ENCODE measurements at regions not wholly inside any gene's neighbourhood (a gene's known extent, or its start where the extent isn't known, plus 50 kb on each side); places are given as distances from the start of the nearest gene placed in this dataset.

DNA sequence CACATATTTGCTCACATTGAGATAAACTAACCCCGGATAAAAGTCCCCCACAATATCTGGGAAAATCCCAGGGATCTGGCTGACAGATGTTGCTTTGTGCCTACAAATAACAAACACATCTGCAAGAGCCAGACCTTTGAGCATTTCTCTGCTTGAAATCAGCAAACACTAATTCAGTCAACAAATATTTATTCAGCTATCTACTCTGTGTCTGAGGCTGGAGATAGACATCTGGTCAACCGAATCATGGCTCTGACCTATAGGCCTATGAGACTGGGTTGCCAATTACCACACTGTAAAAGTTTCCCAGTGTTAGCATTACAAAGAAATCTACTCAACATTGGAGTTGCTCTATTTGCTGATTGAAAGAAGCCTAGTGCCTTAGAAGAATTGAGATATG, 201.1 kb upstream of the CADPS start:
- no peak for DNase-seq (ENCODE audit: low spot score)
- peaks cover 0 to under 1% (median 0%) of the 10 kb centered on the region in 4 donors for H3K9me3 ChIP-seq (ENCODE audit: control insufficient read depth in 4 of 4, low read length in 3 of 4)
- no peak overlapping the region for H3K4me3 ChIP-seq (ENCODE audit: low read depth in 1 of 3, low read length in 3 of 3)

DNA sequence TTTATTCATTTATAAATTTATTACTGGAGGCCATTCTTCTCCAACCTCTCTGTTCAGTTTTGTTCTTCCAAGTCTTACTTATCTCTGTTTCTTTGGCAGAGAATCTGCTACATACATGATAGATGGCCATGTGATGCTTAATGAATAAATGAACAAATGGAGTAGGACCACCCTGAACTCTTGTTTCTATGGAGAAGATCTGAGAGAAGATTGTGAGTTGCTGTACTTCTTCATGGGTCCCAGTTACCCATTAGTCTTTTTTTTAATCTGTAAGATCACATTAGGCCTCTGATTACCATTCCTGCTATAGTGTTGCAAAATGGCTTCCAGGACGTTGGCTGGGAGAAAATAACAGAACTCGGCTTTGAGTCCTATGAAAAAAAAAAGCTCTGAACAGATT, 191.9 kb upstream of the SYNPR start:
- Histone ChIP-seq H3K36me3 (ENCODE audit: control insufficient read depth in 4 of 4, insufficient read depth in 3 of 4, low read depth in 1 of 4, low read length in 3 of 4) (no peaks in the 10 kb centered on the region), H3K4me1 (ENCODE audit: control insufficient read depth in 4 of 4, insufficient read depth in 4 of 4, low read length in 3 of 4) (no peaks in the 10 kb centered on the region), H3K4me3 (ENCODE audit: low read depth in 1 of 3, low read length in 3 of 3) (no peak overlapping the region), H3K27ac (ENCODE audit: low read depth in 1 of 2, low read length in 2 of 2) (no peak overlapping the region), H3K9ac (ENCODE audit: low read depth in 1 of 2, low read length in 2 of 2) (no peak overlapping the region), H3K27me3 (ENCODE audit: control insufficient read depth in 4 of 4, insufficient read depth in 4 of 4, low read length in 3 of 4) (peaks cover 0 to 9% (median 0%) of the 10 kb centered on the region in 4 donors), H3K9me3 (ENCODE audit: control insufficient read depth in 4 of 4, low read length in 3 of 4) (peaks cover 0 to 5% (median 2%) of the 10 kb centered on the region in 4 donors)
- WGBS, result 69% methylated on average over 2 of the region's 2 CpGs
- DNase-seq (ENCODE audit: low spot score), result no peak
- TF ChIP-seq TAF1 (conservative IDR thresholded peaks at IDR 0.05) (no peak), EGR1 (IDR thresholded peaks at IDR 0.05; ENCODE audit: low read depth in 2 of 2) (no peak), RAD21 (IDR thresholded peaks at IDR 0.05) (no peak), NR2F2 (IDR thresholded peaks at IDR 0.05) (no peak), FOXA1 (IDR thresholded peaks at IDR 0.05) (no peak), SP1 (IDR thresholded peaks at IDR 0.05) (no peak), JUND (IDR thresholded peaks at IDR 0.05) (no peak), FOXA2 (IDR thresholded peaks at IDR 0.05) (no peak), GABPA (IDR thresholded peaks at IDR 0.05 in 1 of 2, conservative IDR thresholded peaks at IDR 0.05 in 1 of 2) (no peak), RXRA (IDR thresholded peaks at IDR 0.05) (no peak)
- TF ChIP-seq, protein P1, sequence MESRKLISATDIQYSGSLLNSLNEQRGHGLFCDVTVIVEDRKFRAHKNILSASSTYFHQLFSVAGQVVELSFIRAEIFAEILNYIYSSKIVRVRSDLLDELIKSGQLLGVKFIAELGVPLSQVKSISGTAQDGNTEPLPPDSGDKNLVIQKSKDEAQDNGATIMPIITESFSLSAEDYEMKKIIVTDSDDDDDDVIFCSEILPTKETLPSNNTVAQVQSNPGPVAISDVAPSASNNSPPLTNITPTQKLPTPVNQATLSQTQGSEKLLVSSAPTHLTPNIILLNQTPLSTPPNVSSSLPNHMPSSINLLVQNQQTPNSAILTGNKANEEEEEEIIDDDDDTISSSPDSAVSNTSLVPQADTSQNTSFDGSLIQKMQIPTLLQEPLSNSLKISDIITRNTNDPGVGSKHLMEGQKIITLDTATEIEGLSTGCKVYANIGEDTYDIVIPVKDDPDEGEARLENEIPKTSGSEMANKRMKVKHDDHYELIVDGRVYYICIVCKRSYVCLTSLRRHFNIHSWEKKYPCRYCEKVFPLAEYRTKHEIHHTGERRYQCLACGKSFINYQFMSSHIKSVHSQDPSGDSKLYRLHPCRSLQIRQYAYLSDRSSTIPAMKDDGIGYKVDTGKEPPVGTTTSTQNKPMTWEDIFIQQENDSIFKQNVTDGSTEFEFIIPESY (IDR thresholded peaks at IDR 0.05), result no peak
- TF ChIP-seq, protein P2, sequence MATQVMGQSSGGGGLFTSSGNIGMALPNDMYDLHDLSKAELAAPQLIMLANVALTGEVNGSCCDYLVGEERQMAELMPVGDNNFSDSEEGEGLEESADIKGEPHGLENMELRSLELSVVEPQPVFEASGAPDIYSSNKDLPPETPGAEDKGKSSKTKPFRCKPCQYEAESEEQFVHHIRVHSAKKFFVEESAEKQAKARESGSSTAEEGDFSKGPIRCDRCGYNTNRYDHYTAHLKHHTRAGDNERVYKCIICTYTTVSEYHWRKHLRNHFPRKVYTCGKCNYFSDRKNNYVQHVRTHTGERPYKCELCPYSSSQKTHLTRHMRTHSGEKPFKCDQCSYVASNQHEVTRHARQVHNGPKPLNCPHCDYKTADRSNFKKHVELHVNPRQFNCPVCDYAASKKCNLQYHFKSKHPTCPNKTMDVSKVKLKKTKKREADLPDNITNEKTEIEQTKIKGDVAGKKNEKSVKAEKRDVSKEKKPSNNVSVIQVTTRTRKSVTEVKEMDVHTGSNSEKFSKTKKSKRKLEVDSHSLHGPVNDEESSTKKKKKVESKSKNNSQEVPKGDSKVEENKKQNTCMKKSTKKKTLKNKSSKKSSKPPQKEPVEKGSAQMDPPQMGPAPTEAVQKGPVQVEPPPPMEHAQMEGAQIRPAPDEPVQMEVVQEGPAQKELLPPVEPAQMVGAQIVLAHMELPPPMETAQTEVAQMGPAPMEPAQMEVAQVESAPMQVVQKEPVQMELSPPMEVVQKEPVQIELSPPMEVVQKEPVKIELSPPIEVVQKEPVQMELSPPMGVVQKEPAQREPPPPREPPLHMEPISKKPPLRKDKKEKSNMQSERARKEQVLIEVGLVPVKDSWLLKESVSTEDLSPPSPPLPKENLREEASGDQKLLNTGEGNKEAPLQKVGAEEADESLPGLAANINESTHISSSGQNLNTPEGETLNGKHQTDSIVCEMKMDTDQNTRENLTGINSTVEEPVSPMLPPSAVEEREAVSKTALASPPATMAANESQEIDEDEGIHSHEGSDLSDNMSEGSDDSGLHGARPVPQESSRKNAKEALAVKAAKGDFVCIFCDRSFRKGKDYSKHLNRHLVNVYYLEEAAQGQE (IDR thresholded peaks at IDR 0.05), result no peak
- TF ChIP-seq, protein P3, sequence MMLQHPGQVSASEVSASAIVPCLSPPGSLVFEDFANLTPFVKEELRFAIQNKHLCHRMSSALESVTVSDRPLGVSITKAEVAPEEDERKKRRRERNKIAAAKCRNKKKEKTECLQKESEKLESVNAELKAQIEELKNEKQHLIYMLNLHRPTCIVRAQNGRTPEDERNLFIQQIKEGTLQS (IDR thresholded peaks at IDR 0.05), result no peak

More for the DNA sequence above, 201.1 kb upstream of the CADPS start:
- Histone ChIP-seq H3K4me1 (ENCODE audit: control insufficient read depth in 4 of 4, insufficient read depth in 4 of 4, low read length in 3 of 4) (no peaks in the 10 kb centered on the region), H3K36me3 (ENCODE audit: control insufficient read depth in 4 of 4, insufficient read depth in 3 of 4, low read depth in 1 of 4, low read length in 3 of 4) (no peaks in the 10 kb centered on the region), H3K27ac (ENCODE audit: low read depth in 1 of 2, low read length in 2 of 2) (no peak overlapping the region), H3K27me3 (ENCODE audit: control insufficient read depth in 4 of 4, insufficient read depth in 4 of 4, low read length in 3 of 4) (peaks cover 0 to 4% (median 0%) of the 10 kb centered on the region in 4 donors), H3K9ac (ENCODE audit: low read depth in 1 of 2, low read length in 2 of 2) (no peak overlapping the region)
- TF ChIP-seq, protein P3 (IDR thresholded peaks at IDR 0.05), result no peak
- TF ChIP-seq RAD21 (IDR thresholded peaks at IDR 0.05) (no peak), YY1 (IDR thresholded peaks at IDR 0.05) (no peak), GABPA (IDR thresholded peaks at IDR 0.05 in 1 of 2, conservative IDR thresholded peaks at IDR 0.05 in 1 of 2) (no peak), HNF4G (IDR thresholded peaks at IDR 0.05) (no peak), FOXA1 (IDR thresholded peaks at IDR 0.05) (no peak), RXRA (IDR thresholded peaks at IDR 0.05) (no peak), FOXA2 (IDR thresholded peaks at IDR 0.05) (no peak)
- TF ChIP-seq, protein P1 (IDR thresholded peaks at IDR 0.05), result no peak
- TF ChIP-seq, protein P4, sequence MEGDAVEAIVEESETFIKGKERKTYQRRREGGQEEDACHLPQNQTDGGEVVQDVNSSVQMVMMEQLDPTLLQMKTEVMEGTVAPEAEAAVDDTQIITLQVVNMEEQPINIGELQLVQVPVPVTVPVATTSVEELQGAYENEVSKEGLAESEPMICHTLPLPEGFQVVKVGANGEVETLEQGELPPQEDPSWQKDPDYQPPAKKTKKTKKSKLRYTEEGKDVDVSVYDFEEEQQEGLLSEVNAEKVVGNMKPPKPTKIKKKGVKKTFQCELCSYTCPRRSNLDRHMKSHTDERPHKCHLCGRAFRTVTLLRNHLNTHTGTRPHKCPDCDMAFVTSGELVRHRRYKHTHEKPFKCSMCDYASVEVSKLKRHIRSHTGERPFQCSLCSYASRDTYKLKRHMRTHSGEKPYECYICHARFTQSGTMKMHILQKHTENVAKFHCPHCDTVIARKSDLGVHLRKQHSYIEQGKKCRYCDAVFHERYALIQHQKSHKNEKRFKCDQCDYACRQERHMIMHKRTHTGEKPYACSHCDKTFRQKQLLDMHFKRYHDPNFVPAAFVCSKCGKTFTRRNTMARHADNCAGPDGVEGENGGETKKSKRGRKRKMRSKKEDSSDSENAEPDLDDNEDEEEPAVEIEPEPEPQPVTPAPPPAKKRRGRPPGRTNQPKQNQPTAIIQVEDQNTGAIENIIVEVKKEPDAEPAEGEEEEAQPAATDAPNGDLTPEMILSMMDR (IDR thresholded peaks at IDR 0.05; ENCODE audit: low read depth, low read length, missing input control), result no peak
- 26% methylated on average over 2 of the region's 2 CpGs for WGBS

All from liver (tissue), 8 donors.